ENCODE measurements at regions not wholly inside any gene's neighbourhood (a gene's known extent, or its start where the extent isn't known, plus 50 kb on each side); places are given as distances from the start of the nearest gene placed in this dataset.

DNA sequence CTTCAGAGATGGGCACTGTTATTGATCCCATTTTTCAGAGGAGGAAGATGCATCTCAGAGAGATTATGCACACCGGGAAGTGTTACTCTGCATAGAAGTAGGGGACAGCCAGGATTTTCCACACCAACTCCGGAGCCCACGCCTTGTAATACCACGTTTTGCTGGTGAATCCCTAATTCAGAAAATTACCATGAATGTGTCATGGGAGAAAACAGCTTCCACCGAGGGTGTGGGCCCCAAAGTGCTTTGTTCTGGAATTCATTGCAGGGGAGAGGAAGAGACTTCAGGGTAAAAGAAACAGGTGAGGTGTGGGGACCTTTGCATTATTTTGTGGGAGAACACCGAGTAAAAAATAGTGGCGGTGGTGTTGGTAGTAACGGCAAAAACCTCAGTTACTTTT lies 1051.4 kb upstream of the RBFOX1 start:
- Histone ChIP-seq H3K9me3 (no peaks in the 10 kb centered on the region), H3K27me3 (no peaks in the 10 kb centered on the region), H3K4me1 (no peaks in the 10 kb centered on the region), H3K27ac (no peak overlapping the region), H3K4me3 (no peak overlapping the region), H3K36me3 (no peaks in the 10 kb centered on the region)
- intact Hi-C loops (cut with DNase I; ENCODE audit: low total_unique reads), result no loop called here
- no peak for TF ChIP-seq POLR2A (IDR thresholded peaks at IDR 0.05)
- DNase-seq, result no peak

DNA sequence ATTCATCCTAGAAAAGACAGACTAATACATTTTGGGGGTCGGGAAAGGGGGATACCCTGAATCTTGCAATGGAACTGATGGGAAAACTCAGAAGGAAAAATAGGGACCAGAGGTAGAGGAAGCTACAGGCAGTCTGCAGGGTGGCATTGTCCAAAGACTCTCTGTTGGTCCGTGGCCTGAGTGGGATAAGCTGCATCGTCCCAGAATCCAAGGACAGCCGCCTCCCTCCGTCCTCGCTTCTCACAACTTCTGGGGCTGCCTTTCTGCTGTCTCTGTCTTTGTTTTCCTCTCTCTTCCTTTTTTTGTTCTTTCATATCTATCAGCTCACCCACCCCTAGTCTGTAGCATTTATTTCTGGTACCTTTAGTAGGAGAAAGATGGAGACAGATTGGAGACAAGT lies 1052.6 kb upstream of the RBFOX1 start:
- DNase-seq, result no peak
- Histone ChIP-seq H3K27me3 (no peaks in the 10 kb centered on the region), H3K9me3 (no peaks in the 10 kb centered on the region), H3K4me1 (no peaks in the 10 kb centered on the region), H3K4me3 (no peak overlapping the region), H3K27ac (no peak overlapping the region), H3K36me3 (no peaks in the 10 kb centered on the region)
- intact Hi-C loops (cut with DNase I; ENCODE audit: low total_unique reads), result no loop called here
- TF ChIP-seq, protein P1, sequence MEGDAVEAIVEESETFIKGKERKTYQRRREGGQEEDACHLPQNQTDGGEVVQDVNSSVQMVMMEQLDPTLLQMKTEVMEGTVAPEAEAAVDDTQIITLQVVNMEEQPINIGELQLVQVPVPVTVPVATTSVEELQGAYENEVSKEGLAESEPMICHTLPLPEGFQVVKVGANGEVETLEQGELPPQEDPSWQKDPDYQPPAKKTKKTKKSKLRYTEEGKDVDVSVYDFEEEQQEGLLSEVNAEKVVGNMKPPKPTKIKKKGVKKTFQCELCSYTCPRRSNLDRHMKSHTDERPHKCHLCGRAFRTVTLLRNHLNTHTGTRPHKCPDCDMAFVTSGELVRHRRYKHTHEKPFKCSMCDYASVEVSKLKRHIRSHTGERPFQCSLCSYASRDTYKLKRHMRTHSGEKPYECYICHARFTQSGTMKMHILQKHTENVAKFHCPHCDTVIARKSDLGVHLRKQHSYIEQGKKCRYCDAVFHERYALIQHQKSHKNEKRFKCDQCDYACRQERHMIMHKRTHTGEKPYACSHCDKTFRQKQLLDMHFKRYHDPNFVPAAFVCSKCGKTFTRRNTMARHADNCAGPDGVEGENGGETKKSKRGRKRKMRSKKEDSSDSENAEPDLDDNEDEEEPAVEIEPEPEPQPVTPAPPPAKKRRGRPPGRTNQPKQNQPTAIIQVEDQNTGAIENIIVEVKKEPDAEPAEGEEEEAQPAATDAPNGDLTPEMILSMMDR (IDR thresholded peaks at IDR 0.05), result no peak
- no peak for TF ChIP-seq POLR2A (IDR thresholded peaks at IDR 0.05)

DNA sequence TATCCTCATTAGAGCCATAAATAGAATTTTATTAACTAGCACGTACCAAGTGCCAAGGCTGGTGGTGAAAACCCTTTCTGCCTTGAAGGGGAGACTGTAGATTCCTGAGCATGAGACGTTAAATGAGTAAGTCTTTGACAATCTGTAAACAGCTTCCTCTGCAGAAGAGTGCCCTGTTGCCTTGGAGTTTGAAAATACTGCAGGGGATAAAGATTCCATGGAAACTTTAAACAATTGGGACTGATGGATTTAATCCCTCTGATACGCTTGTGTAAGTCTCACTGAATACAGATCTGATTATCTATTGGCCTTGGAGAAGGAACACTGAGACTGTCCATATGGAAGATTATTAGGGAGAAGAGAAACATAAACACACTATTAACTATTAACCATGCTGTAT lies 1053.4 kb upstream of the RBFOX1 start:
- no peak overlapping the region for H3K4me3 ChIP-seq
- no peak for DNase-seq
- intact Hi-C loops (cut with DNase I; ENCODE audit: low total_unique reads), result no loop called here
- no peaks in the 10 kb centered on the region for H3K4me1 ChIP-seq
- TF ChIP-seq, protein P1 (IDR thresholded peaks at IDR 0.05), result no peak
- no peak for TF ChIP-seq POLR2A (IDR thresholded peaks at IDR 0.05)
- no peak overlapping the region for H3K27ac ChIP-seq
- H3K36me3 ChIP-seq, result no peaks in the 10 kb centered on the region
- no peaks in the 10 kb centered on the region for H3K27me3 ChIP-seq
- no peaks in the 10 kb centered on the region for H3K9me3 ChIP-seq

DNA sequence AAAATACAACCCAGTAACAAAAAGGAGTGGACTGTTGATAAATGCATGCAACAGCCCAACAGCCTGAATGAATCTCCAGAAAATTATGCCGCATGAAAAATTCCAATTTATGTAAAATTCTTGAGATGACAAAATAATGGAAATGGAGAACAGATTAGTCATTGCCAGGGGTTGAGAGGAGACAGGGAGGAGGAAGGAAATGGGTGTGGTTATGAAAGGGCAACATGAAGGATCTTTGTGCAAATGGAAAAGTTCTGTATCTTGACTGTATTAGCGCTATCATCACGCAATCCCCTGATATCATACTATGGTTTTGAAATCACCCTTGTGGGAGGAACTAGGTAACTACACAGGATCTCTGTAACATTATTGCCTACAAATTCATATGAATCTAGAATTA lies 1058.3 kb upstream of the RBFOX1 start:
- Histone ChIP-seq H3K27ac (no peak overlapping the region), H3K4me1 (no peaks in the 10 kb centered on the region), H3K27me3 (no peaks in the 10 kb centered on the region), H3K4me3 (no peak overlapping the region), H3K36me3 (no peaks in the 10 kb centered on the region), H3K9me3 (no peaks in the 10 kb centered on the region)
- DNase-seq, result no peak
- TF ChIP-seq POLR2A (IDR thresholded peaks at IDR 0.05), result no peak
- TF ChIP-seq, protein P1 (IDR thresholded peaks at IDR 0.05), result no peak
- intact Hi-C loops (cut with DNase I; ENCODE audit: low total_unique reads), result no loop called here

DNA sequence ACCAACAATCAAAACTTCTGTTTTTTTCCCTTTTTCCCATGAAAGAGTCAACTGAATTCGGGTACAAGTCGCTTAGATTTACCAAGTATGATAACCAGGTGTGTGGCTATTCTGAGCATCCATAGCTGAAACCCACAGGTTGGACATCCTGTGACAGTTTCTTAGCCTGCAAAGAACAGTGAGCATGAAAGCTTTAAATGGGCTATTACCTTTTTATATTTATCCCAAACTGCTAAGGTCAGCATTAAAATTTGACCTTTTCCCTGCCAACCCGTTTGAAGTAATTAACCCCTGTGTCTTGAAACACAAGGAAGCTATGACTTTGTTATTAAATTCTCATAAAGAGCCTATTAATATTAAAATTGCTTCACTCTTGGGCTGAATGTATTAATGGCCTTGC lies 1065.0 kb upstream of the RBFOX1 start:
- Histone ChIP-seq H3K36me3 (no peaks in the 10 kb centered on the region), H3K4me1 (no peaks in the 10 kb centered on the region), H3K27ac (no peak overlapping the region), H3K9me3 (no peaks in the 10 kb centered on the region), H3K4me3 (no peak overlapping the region), H3K27me3 (no peaks in the 10 kb centered on the region)
- TF ChIP-seq, protein P1 (IDR thresholded peaks at IDR 0.05), result no peak
- no peak for TF ChIP-seq POLR2A (IDR thresholded peaks at IDR 0.05)
- intact Hi-C loops (cut with DNase I; ENCODE audit: low total_unique reads), result no loop called here
- DNase-seq, result no peak

DNA sequence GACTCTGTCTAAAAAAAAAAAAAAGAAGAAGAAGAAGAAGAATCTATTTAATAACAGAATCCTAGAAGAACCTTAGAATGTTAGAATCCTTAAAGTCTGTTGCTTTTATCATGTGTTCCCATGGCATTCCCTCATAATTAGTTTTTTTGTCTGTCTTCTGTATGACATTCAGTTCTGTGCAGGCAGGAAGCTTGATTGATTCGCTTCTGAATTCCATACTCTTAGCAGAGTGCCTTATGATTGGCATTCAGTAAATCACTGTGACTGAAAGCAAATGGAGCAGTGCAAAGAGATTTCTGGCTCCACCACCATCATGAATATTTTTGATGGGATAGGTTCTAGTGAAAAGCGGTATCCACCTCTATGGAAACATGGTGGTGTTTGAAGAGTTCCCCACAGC lies 1065.9 kb upstream of the RBFOX1 start:
- no peaks in the 10 kb centered on the region for H3K4me1 ChIP-seq
- no peak overlapping the region for H3K4me3 ChIP-seq
- intact Hi-C loops (cut with DNase I; ENCODE audit: low total_unique reads), result no loop called here
- no peaks in the 10 kb centered on the region for H3K27me3 ChIP-seq
- H3K27ac ChIP-seq, result no peak overlapping the region
- H3K36me3 ChIP-seq, result no peaks in the 10 kb centered on the region
- DNase-seq, result no peak
- no peaks in the 10 kb centered on the region for H3K9me3 ChIP-seq
- no peak for TF ChIP-seq POLR2A (IDR thresholded peaks at IDR 0.05)
- TF ChIP-seq, protein P1 (IDR thresholded peaks at IDR 0.05), result no peak

Data from uterus (tissue), 3 donors.